ENCODE measurements at regions not wholly inside any gene's neighbourhood (a gene's known extent, or its start where the extent isn't known, plus 50 kb on each side); places are given as distances from the start of the nearest gene placed in this dataset.

DNA sequence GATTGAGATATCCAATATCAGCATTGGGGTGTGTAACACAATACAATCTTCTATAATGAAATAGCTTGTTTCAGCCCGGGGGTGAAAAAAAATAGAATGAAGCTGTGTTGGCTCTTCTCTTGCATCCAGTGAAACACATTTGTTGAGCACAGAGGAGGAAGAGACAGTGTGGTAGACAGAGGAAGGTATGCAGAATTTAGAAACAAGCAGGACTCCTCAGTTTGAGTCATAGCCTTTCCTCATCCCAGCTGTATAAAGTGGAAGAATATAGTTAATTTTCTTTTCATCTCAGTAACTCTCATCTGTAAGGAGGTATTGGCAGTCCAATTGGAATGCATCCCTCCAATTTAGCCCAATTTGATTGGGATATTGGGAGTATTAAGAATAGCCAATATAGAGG lies 302.2 kb upstream of the VLDLR start:
- H3K4me3 Mint-ChIP-seq: no peak overlapping the region
- no peak for TF ChIP-seq CTCF (IDR thresholded peaks at IDR 0.05; ENCODE audit: unreplicated experiment)
- H3K9me3 Mint-ChIP-seq: peaks cover 33% of the 10 kb centered on the region
- H3K4me1 Mint-ChIP-seq: no peaks in the 10 kb centered on the region
- no peak overlapping the region for H3K27ac Mint-ChIP-seq
- H3K27me3 Mint-ChIP-seq (ENCODE audit: low read depth): no peaks in the 10 kb centered on the region
- H3K36me3 Mint-ChIP-seq: peaks cover 14% of the 10 kb centered on the region
- DNase-seq (ENCODE audit: low spot score in 2 of 2, unreplicated experiment in 2 of 2): no peak

DNA sequence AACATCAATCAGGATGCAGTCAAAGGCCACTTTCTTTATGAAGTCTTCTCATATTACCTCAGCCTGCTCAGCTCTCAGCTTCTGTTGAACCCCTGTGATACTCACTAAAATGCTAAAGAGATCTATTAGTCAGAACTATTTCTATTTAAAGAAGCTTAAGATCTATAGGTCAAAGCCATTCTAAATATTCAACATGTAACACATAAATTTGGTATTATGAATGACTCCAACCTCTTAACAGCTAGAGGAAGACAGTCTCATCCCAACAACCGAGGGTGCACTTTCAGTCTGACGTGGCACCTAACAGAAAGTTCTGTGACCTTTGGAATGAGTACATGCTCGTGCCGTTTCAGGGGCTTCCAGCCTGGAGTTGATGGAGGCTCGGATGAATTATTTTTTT lies 301.5 kb upstream of the VLDLR start:
- TF ChIP-seq CTCF (IDR thresholded peaks at IDR 0.05; ENCODE audit: unreplicated experiment): no peak
- Mint-ChIP-seq H3K36me3 (peaks cover 8% of the 10 kb centered on the region), H3K4me1 (no peaks in the 10 kb centered on the region), H3K4me3 (no peak overlapping the region), H3K27me3 (ENCODE audit: low read depth) (no peaks in the 10 kb centered on the region), H3K27ac (no peak overlapping the region), H3K9me3 (peaks cover 26% of the 10 kb centered on the region)
- DNase-seq (ENCODE audit: low spot score in 2 of 2, unreplicated experiment in 2 of 2): no peak

DNA sequence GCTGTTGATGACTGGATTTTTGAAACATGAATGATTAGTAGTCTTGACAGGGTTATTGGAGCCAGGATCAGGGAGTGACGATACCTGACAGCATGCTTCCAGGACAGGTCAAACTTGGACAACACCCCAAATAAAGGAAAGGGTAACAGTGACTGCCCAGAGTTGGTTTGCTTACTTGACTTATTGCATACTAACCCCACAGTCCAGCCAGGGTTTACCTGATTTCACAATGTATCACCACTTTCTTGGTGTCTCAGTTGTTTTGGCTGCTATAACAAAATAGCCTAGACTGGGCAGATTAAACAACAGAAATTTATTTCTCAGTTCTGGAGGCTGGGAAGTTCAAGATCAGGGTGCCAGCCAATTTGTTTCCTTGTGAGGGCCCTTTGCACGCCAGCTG lies 301.0 kb upstream of the VLDLR start:
- Mint-ChIP-seq H3K27ac (no peak overlapping the region), H3K9me3 (peaks cover 21% of the 10 kb centered on the region), H3K36me3 (peaks cover 4% of the 10 kb centered on the region), H3K27me3 (ENCODE audit: low read depth) (no peaks in the 10 kb centered on the region), H3K4me1 (no peaks in the 10 kb centered on the region), H3K4me3 (no peak overlapping the region)
- no peak for TF ChIP-seq CTCF (IDR thresholded peaks at IDR 0.05; ENCODE audit: unreplicated experiment)
- no peak for DNase-seq (ENCODE audit: low spot score in 2 of 2, unreplicated experiment in 2 of 2)

DNA sequence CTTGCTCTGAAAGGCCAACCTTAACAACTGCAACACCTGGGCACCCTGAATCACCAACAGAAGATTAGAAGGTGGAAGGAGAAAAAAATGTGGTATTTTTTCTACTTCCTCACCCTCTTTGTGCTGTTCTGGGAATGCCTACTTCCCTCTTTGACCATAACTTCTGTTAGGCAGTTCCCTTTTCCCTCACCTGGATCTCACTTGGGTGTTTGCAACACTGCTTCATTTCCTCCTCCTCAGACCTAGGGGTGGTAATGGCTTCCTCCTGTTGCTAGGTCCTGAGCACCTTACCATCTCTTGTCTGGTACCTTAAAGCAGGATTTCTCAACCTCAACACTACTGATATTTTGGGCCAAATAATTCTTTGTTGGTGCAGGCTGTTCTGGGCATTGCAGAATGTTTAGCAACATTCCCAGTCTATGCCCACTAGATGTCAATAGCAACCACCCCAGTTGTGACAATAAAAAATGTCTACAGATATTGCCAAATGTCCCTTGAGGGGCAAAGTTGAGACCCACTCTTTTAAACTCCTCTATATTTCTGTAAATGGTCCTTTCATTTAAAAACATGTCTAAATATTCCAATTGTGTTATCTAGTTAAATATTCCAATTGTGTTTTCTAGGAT lies 300.0 kb upstream of the VLDLR start:
- Mint-ChIP-seq H3K4me1 (no peaks in the 10 kb centered on the region), H3K36me3 (peaks cover 4% of the 10 kb centered on the region), H3K27ac (no peak overlapping the region), H3K27me3 (ENCODE audit: low read depth) (no peaks in the 10 kb centered on the region), H3K4me3 (no peak overlapping the region), H3K9me3 (peaks cover 15% of the 10 kb centered on the region)
- no peak for TF ChIP-seq CTCF (IDR thresholded peaks at IDR 0.05; ENCODE audit: unreplicated experiment)
- DNase-seq (ENCODE audit: low spot score in 2 of 2, unreplicated experiment in 2 of 2): no peak

GRCh38 chr9:2324742-2325141 lies 296.8 kb upstream of the VLDLR start:
- TF ChIP-seq CTCF (IDR thresholded peaks at IDR 0.05; ENCODE audit: unreplicated experiment): no peak
- H3K27ac Mint-ChIP-seq: no peak overlapping the region
- H3K36me3 Mint-ChIP-seq: peaks cover 4% of the 10 kb centered on the region
- DNase-seq (ENCODE audit: low spot score in 2 of 2, unreplicated experiment in 2 of 2): no peak
- H3K4me1 Mint-ChIP-seq: no peaks in the 10 kb centered on the region
- no peak overlapping the region for H3K4me3 Mint-ChIP-seq
- H3K9me3 Mint-ChIP-seq: peaks cover 14% of the 10 kb centered on the region
- no peaks in the 10 kb centered on the region for H3K27me3 Mint-ChIP-seq (ENCODE audit: low read depth)

GRCh38 chr9:2332663-2333062 lies 288.9 kb upstream of the VLDLR start:
- Mint-ChIP-seq H3K27ac (no peak overlapping the region), H3K9me3 (peaks cover 10% of the 10 kb centered on the region), H3K4me1 (peaks cover 29% of the 10 kb centered on the region), H3K36me3 (no peaks in the 10 kb centered on the region), H3K27me3 (ENCODE audit: low read depth) (no peaks in the 10 kb centered on the region), H3K4me3 (no peak overlapping the region)
- DNase-seq (ENCODE audit: low spot score in 2 of 2, unreplicated experiment in 2 of 2): no peak
- no peak for TF ChIP-seq CTCF (IDR thresholded peaks at IDR 0.05; ENCODE audit: unreplicated experiment)
